SHP77 (cell line): ENCODE measurements at regions not wholly inside any gene's neighbourhood (a gene's known extent, or its start where the extent isn't known, plus 50 kb on each side); places are given as distances from the start of the nearest gene placed in this dataset.
"Not testable (repeated sequence)": the region's sequence is repeated elsewhere in the genome, so short reads cannot be mapped to it uniquely, and the experiment has no call there.

Source experiments
- DNase-seq, 2 experiments: peaks; one replicate each; lab custom pipeline; 2025; lab: John Stamatoyannopoulos, UW

DNA sequence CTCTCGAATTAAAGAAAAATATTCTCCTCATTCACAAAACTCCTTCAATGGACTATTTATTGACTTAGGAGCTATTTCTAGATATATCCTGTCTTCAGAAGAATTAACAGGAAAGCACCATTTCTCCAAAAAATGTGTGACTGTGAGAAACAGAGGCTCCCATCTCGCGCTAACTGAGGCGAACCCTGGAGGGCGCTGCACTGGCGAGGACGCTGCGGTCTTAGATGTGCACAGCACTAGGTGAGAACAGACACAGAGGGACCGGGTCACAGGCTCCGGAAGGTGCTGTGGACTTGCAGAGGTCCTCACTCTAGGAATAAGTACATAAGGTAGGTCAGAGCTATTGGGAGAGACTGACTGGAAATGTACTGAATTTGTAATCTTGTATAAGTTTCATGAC is 229.7 kb upstream of the SLC35G4 start:
- no peak for DNase-seq

DNA sequence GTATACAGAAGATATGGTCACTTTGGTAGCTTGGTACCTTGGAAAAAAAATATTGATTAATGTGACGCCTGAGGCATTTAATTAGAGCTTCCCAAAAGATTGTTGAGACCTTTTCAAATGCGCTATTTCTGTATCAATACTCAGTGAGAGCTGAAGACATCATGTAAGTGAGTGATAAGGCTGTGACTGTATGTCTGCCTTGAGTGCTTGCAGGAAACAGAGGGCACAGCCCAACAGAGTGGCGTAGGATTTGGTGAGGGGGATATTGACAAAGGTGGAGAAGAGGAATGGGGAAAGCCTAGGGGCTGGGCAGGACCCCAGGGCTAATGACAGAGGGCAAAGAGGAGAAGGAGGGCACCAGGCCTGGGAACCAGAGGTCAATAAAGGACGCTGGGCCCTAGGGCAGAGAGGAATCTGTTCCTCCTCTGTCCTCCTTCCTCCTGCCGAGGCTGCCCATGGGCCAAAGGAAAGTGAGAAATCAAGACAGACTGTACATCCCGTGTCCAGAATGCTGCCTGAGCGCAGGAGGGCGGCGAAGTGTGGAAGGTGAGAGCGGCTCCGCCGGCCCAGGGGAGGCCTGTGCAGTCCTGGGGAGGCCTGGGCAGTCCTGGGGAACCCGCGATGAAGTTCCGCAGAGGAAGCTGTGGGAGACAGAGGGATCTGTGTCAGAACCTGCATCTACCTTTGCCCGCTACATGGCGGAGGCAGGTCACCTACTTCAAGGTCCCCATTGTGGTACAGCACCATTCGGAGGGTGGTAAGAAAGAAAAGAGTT is 228.6 kb upstream of the PIEZO2 start:
- no peak for DNase-seq

DNA sequence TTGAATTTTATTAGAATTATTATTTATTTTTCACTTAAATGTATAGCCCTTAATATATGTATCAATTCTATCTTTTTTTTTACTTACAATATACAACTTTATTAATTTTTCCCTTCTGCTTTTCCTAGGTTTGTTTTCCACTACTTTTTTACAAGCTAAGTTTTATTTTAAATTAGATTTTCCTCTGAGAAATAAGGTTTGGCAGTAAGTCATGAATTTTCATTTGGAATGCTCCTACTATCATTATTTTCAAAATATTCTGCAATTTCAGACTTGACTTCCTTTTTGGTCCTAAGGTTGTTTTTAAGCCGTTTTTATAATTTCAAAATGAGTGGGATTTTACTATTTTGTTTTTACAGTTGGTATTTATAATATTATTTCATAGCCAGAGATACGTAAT is 222.8 kb upstream of the PIEZO2 start:
- no peak for DNase-seq

DNA sequence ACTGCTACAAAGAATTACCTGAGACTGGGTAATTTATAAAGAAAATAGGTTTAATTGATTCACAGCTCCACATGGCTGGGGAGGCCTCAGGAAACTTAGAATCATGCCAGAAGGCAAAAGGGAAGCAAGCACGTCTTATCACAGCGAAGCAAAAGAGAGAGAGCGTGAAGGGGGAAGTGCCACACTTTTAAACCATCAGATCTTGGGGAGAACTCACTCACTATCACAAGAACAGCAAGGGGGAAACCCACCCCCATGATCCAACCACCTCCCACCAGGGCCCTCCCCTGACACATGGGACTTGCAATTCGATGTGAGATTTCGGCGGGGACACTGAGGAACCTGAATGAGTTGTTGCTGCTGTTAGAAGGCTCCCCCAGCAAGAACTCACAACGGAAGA is 220.2 kb upstream of the PIEZO2 start:
- DNase-seq, result no peak

DNA sequence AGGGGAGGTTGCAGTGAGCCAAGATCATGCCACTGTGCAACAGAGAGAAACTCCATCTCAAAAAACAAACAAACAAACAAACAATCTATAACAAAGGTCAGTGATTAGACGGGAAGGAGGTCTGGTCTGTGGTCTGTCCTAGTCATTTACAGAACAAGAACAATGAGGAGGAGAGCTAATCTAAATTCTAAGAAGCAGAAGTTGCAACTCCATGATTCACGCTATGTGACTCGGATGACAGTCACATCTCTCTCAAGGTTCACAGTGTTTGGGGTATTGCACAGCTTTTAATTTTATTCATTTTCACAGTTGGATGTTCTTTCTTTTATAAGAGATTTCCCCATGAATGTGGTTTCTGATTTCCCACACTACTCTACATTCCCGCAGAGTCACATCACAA is 218.7 kb upstream of the PIEZO2 start:
- DNase-seq, result no peak

DNA sequence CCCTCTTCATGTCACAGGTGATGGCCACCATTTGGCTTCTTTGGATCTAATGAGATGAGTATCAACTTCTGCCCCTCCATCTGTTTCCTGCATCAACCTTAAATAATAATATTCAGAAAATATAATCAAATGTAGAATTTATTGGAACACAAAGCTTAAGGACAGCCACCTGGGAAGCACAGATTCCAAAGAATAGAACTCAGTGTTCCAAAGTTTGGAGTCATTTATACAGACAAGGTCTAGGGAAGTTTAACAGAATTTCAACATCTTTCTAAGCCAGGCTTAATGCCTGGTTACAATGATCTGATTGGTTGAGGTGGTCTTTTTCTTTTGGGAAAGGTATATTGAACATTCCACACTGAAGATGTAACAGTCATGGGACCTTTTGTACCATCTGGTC is 218.0 kb upstream of the PIEZO2 start:
- DNase-seq, result no peak

DNA sequence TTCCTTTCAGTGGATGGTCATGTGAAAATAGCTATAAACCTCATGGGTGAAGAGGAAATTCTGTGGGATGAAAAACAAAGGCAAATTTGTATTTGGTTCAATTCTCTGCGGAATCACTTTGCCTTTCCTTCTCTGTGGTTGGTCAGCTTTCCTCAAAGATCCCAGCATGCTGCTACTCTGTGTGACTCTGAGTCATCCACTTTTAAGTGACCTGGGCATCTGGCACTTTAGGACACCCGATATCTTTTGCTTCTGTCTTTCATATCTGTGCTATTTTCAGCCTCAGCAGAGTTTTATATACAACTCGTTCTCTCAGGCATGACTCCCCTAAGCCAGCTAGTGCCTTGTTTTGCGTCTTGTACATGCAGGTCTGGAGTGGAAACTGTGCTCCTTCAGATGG is 217.0 kb upstream of the PIEZO2 start:
- no peak for DNase-seq

DNA sequence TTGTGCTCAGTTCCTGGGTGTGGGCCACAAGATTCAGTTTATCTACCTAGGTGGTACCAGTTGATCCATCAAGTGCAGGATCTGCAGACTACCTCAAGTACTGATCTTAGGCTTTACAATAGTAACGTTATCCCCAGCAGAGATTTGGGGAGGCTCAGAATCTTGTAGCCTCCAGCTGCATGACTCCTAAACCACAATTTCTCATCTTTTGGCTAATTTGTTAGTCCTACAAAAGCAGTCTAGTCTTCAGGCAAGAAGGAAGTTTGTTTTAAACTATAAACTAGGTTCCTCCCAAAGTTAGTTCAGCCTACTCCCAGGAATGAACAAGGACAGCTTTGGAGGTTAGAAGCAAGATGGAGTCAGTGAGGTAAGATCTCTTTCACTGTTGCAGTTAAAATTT is 213.5 kb upstream of the PIEZO2 start:
- no peak for DNase-seq

DNA sequence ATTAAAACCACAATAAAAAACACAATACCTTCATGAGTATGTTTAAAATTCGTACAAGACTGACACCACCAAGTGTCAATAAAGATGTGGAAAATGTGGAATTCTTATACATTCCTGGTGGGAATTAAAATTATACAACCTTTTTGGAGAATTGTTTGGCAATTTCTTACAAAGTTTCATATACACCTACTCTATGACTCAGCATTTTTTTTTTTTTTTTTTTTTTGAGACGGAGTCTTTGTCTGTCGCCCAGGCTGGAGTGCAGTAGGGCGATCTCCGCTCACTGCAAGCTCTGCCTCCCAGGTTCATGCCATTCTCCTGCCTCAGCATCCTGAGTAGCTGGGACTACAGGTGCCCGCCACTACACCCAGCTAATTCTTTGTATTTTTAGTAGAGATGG is 212.5 kb upstream of the PIEZO2 start:
- DNase-seq, result not testable (repeated sequence)

DNA sequence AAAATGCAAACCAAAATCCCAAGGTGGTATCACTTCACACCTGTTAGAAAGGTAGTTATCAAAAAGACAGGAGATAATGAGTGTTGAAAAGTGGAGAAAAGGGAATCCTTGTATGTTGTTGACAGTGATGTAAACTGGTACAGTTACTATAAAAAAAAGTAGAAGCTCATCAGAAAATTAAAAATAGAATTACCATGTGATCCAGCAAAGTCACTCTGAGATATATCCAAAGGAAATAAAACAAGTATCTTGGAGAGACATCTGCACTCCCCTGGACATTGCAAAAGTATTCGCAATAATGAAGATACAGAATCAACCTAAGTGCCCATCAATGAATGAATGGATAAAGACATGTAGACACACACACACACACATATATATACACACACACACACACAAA is 208.3 kb upstream of the PIEZO2 start:
- no peak for DNase-seq

DNA sequence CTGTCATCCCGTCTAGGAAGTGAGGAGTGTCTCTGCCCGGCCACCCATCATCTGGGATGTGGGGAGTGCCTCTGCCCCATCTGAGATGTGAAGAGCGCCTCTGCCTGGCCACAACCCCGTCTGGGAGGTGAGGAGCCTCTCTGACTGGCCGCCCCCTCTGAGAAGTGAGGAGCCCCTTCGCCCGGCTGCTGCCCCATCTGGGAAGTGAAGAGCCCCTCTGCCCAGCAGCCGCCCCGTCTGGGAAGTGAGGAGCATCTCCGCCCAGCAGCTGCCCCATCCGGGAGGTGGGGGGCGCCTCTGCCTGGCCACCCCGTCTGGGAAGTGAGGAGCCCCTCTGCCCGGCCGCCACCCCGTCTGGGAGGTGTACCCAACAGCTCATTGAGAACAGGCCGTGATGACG is 195.2 kb upstream of the PIEZO2 start:
- not testable (repeated sequence) for DNase-seq

DNA sequence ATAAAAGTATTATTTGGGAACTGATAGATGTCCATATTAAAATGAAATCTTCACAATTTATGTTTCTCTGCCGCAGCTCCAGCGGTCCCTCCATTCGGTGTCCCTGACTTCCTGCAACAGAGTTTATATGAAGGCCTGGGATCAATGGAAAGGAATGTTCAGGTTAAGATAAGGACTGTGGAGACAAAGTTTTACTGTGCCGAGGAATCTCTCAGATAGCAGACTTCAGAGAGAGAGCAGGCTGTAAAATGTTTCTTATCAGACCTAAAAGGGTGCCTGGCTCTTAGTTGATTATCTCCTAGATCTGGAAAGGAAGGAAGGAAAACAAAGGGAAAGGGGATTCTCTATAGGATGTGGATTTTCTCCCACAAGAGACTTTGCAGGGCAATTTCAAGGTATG is 193.7 kb upstream of the PIEZO2 start:
- DNase-seq, result no peak

DNA sequence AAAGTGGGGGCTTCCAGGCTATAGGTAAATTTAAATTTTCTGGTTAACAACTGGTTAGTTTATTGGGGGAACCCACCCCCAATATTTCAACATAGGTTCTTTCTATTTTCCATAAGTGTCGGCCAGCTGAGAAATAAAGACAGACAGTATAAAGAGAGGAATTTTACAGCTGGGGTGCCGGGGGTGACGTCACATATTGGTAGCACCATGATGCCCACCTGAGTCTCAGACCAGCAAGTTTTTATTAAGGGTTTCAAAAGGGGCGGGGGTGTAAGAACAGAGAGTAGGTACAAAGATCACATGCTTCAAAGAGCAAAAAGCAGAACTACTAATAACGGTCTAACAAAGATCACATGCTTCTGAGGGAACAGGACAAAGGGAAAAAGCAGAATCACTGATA is 192.7 kb upstream of the PIEZO2 start:
- DNase-seq, result not testable (repeated sequence)

DNA sequence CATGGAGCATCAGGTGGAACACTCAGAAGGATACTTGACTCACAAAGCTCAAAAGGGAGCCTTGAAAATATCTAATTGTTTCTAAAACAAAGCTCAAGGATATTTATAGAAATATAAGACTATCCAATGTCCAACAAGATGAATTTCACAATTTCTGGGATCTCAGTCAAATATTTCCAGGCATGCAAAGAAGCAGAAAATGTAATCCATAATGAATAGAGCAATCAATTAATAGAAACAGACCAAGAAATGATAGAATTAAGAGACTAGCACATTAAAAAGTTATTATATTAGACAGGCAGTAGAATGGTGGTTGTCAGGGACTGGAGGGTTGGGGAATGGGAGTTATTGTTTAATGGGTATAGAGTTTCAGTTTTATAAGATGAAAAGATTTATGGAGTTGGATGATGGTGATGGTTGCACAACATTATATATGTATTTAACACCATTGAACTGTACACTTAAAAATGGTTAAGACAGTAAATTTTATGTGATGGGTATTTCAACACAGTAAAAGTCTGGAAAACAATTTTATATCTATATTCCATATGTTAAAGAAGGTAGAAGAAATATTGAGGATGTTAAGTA is 189.9 kb upstream of the PIEZO2 start:
- no peak for DNase-seq

DNA sequence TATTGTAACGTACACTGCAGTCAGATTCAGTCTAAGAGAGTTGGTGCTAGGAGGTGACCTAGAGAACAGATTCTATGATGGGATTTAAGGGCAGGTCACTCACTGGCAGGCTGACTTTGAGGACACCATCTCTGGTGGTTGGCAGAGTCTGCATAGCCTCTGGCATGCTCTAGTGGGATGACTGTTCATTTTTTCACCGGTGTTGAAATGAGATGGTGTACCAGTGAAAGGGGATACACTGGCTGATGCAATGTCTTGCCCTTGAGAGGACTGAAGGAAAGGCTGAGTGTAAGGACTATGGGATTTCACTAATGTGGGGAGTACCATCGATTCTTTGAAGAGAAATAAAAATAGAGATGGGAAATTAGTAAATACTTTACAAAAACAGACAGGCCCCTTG is 186.9 kb upstream of the PIEZO2 start:
- DNase-seq, result no peak

DNA sequence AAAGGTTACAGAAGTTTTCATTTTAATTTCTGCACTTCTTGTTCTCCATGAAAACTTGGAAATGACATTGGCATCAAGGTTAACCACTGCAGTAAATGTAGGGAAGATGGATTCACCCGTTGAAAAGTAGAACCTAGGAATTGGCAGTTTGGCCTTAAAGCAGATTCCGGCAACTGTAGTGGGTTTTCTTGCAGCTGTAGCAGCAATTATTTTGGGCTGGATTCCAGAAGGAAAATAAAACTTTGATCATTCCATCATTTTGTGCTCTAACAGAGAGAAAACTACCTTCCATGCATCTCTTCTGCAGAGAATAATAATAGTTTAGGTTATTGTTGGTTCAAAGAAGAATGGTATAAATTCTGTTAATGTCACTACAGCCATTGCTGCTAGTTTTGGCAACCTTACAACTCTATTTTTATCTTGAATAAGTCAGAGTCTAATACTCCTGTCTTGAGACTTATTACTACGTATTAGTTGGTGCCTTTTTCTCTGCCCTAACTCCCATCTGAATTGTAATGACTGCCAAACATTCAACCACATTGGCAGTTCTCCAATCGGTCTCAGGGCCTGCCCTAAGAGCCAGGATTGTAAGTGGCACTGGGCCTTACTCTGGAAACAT is 178.1 kb upstream of the PIEZO2 start:
- no peak for DNase-seq

DNA sequence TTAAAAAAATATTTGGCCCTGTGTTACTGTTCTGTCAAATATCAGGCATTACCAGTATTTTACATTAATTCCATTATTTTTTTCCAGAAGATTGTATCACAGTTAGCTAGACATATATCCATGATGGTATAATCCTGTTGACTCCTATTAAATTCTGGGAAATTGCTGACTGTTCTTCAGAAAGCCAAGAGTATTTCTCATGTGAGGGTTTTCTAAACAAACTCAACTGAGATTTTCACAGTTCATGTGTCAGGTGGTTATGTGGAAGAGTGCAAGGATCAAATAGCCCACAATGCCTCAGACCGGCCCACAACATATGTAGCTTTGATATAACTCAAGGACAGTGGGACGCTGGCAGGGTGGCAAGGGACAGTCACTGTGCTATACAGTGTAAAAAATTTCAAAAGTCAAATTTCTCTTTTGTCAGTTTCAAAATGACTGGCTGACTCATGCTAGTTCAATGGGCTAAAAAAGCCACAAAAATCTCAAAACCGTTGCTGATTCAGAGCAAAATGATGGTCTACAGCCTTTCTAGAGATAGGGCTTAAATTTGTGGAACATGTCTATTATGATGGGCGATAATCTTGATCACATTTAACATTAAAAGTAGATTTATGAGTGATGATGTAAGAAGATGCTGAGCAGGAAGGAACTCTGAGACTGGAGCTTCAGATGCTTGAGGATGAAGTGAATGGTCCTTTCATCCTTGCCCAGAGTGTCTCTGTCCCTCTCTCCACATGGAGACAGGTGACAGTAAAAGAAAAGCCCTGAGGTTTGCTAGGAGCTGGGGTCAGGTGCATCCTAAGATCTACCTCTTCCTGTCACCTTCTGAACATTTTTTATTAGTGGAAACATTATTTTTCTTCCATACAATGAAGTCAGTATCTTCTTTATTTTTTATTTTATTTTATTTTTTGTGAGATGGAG is 175.8 kb upstream of the PIEZO2 start:
- DNase-seq, result no peak

DNA sequence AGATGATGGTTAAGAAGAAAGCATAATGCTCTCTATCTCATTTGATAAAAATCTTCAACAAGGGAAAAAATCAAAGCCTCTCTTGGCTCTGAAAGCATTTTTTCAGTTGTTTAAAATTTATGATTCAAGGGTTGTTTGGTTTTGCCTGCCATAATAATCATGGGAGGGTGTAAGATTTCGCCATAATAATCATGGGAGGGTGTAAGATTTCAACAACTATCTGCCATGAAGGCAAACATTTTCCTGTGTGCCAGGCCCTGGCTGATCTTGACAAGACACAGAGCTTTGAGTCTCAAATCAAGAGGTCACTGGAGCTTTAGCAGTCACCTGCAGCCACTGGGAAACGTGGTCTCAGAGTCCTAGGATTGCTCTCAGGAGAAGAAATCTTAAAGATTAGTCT is 175.1 kb upstream of the PIEZO2 start:
- no peak for DNase-seq

DNA sequence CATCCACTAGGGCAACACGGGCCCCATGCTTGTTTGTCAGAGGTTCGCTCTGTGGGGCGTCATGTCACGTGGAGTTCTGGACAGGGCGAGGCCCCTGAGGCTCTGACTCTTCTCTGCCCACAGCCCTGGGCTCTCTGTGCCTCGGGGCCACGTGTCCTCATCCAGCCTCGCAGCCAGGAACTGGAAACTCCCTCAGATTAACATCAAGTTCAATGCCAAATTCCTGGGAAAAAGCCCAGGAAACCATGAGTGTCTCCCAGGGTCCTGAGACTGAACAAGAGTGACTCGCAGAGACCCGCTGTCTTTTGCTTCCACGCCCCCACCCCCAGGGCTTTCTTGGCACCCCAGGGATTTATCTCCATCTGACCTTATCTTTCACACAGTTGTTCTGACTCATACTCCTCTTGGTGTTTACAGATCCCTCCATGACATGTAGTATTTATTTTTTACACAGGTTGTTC is 174.0 kb upstream of the PIEZO2 start:
- no peak for DNase-seq

DNA sequence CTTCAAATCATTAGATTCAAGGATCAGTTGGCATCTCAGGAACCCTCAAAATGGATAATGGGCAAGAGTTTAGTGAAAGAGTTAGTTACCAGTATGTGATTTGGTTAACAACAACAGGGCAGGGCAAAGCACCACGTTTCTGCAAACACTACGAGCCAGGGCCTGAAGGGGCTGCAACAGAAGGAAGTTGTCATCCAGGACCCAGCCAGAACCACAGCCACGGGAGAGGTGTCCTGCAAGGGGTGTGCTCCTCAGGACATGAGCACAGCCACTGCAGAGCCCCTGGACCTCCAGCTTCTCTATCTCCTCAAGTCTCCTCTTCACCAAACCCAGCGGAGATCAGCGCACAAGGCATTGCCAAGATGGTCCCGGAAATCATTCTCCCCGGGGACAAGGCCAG is 173.3 kb upstream of the PIEZO2 start:
- no peak for DNase-seq

DNA sequence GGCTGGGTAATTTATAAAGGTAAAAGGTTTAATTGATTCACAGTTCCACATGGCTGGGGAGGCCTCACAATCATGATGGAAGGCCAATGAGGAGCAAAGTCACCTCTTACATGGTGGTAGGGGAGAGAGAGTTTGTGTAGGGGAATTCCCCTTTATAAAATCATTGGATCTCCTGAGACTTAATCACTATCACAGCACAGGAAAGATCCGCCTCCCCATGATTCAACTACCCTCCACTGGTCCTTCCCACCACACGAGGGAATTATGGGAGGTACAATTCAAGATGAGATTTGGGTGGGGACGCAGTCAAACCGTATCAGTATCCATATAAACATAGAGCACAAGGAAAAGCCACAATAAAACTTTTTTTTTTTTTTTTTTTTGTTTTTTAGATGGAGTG is 172.6 kb upstream of the PIEZO2 start:
- no peak for DNase-seq

DNA sequence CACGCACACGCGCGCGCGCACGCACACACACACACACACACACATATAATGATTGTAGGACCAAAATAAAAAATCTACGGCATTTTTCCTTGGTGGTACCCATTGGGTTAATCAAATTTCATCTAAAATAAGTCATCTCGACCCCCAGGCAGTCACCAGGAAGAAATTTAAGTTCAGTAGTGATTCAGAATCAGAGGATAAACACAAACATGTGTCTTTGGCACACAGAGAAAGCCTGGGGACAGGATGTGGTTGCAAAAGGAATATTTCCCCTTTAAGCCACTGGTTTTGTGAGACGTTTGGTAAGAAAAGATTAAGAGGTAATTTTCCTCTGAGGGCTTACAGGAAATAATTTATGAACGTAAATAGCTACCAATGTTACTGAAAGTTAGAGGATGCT is 171.6 kb upstream of the PIEZO2 start:
- DNase-seq, result no peak
